Stomach (tissue), 4 donors: ENCODE measurements at regions not wholly inside any gene's neighbourhood (a gene's known extent, or its start where the extent isn't known, plus 50 kb on each side); places are given as distances from the start of the nearest gene placed in this dataset.

Experiments
- EP300 ChIP-seq: sonication (generic); formaldehyde crosslinking; IDR thresholded peaks from one replicate; pipeline ENCODE4 v1.6.1; 2017; ENCODE audit warnings: antibody characterized with exemption
- POLR2A ChIP-seq, 4 donors: fragments of 450-650 bp; IDR thresholded peaks; one replicate each; pipeline ENCODE4 v1.6.1; 2016; ENCODE audit warnings: antibody characterized with exemption in 4 of 4, control low read depth in 2 of 4, mild to moderate bottlenecking in 1 of 4, moderate library complexity in 1 of 4
- POLR2AphosphoS5 ChIP-seq, 3 donors: sonication (generic); formaldehyde crosslinking; IDR thresholded peaks; one replicate each; pipeline ENCODE4 v1.6.1; 2016; ENCODE audit warnings: antibody characterized with exemption in 3 of 3
- TF ChIP-seq, protein P1 (sequence below), 7 experiments: fragments of 450-650 bp in 4 of 7; fragments of 200-600 bp in 3 of 7; sonication (generic) in 3 of 7; IDR thresholded peaks; one replicate each; pipeline ENCODE4 v1.5.1; 2016 to 2019; ENCODE audit warnings: antibody characterized with exemption in 7 of 7, control low read depth in 2 of 7, mild to moderate bottlenecking in 1 of 7

DNA sequence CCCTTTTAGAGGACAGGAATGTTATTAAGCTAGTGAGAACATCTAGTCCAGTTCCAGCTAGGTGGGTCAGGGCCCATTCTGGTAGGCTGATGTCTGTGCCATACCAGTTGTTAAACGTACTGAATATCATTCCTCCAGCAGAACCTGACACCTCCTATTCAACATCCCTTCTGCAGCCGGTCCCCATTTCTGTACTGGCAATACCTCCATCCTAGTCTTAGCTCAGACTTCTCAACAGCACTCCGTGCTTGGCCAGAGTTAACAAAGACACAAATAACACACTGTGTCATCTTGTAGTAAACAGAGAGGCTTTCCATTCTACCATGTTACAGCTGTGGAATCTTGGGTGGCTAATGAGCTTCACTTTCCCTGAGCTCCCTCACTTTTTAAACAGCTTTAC lies 94.3 kb upstream of the PDE3A start:
- TF ChIP-seq, protein P1, sequence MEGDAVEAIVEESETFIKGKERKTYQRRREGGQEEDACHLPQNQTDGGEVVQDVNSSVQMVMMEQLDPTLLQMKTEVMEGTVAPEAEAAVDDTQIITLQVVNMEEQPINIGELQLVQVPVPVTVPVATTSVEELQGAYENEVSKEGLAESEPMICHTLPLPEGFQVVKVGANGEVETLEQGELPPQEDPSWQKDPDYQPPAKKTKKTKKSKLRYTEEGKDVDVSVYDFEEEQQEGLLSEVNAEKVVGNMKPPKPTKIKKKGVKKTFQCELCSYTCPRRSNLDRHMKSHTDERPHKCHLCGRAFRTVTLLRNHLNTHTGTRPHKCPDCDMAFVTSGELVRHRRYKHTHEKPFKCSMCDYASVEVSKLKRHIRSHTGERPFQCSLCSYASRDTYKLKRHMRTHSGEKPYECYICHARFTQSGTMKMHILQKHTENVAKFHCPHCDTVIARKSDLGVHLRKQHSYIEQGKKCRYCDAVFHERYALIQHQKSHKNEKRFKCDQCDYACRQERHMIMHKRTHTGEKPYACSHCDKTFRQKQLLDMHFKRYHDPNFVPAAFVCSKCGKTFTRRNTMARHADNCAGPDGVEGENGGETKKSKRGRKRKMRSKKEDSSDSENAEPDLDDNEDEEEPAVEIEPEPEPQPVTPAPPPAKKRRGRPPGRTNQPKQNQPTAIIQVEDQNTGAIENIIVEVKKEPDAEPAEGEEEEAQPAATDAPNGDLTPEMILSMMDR (IDR thresholded peaks at IDR 0.05), result no peak
- TF ChIP-seq POLR2AphosphoS5 (IDR thresholded peaks at IDR 0.05) (no peak), EP300 (no peak), POLR2A (IDR thresholded peaks at IDR 0.05) (no peak)
